GM23248 (cell line): ENCODE measurements at regions not wholly inside any gene's neighbourhood (a gene's known extent, or its start where the extent isn't known, plus 50 kb on each side); places are given as distances from the start of the nearest gene placed in this dataset.

ENCODE experiments used
- DNase-seq: peaks from one replicate; pipeline ENCODE4 v3.0.0-alpha.2; 2015
- H2AFZ ChIP-seq: fragments of 200-600 bp; sonication (generic); 2 replicates; pipeline ENCODE4 v1.6.1; 2016; ENCODE audit warnings: antibody characterized with exemption
- H3F3A ChIP-seq: fragments of 200-600 bp; sonication (generic); 2 replicates; pipeline ENCODE4 v1.6.1; 2016; ENCODE audit warnings: mild to moderate bottlenecking, antibody characterized with exemption, mixed run types; ENCODE audit not compliant: insufficient read depth
- H3K27ac ChIP-seq: fragments of 200-600 bp; sonication (generic); 2 replicates; pipeline ENCODE4 v1.5.1; 2016; ENCODE audit warnings: mild to moderate bottlenecking
- H3K27me3 ChIP-seq: fragments of 200-600 bp; sonication (generic); replicated peaks from 2 replicates; pipeline ENCODE4 v1.6.1; 2016; ENCODE audit warnings: mild to moderate bottlenecking; ENCODE audit not compliant: insufficient read depth
- H3K36me3 ChIP-seq: fragments of 200-600 bp; sonication (generic); 2 replicates; pipeline ENCODE4 v1.6.1; 2016; ENCODE audit warnings: low read depth, mild to moderate bottlenecking
- H3K4me1 ChIP-seq: fragments of 200-600 bp; sonication (generic); 2 replicates; pipeline ENCODE4 v1.6.1; 2016; ENCODE audit warnings: mild to moderate bottlenecking; ENCODE audit not compliant: insufficient read depth
- H3K4me2 ChIP-seq: fragments of 200-600 bp; sonication (generic); one replicate; pipeline ENCODE4 v1.6.1; 2016; ENCODE audit warnings: mild to moderate bottlenecking; ENCODE audit not compliant: unreplicated experiment
- H3K4me3 ChIP-seq: fragments of 200-600 bp; sonication (generic); 2 replicates; pipeline ENCODE4 v1.5.1; 2016; ENCODE audit warnings: mild to moderate bottlenecking
- H3K79me2 ChIP-seq: fragments of 200-600 bp; sonication (generic); 2 replicates; pipeline ENCODE4 v1.6.1; 2016; ENCODE audit warnings: mild to moderate bottlenecking; ENCODE audit not compliant: insufficient read depth
- H3K9ac ChIP-seq: fragments of 200-600 bp; sonication (generic); 2 replicates; pipeline ENCODE4 v1.6.1; 2016; ENCODE audit warnings: mild to moderate bottlenecking
- H3K9me2 ChIP-seq: fragments of 200-600 bp; sonication (generic); 2 replicates; pipeline ENCODE4 v1.6.1; 2016; ENCODE audit warnings: mixed run types, mild to moderate bottlenecking, moderate library complexity; ENCODE audit not compliant: insufficient read depth
- H3K9me3 ChIP-seq: fragments of 200-600 bp; sonication (generic); one replicate; pipeline ENCODE4 v1.6.1; 2017; ENCODE audit warnings: low read depth
- H4K20me1 ChIP-seq: fragments of 200-600 bp; sonication (generic); 2 replicates; pipeline ENCODE4 v1.6.0; 2016; ENCODE audit not compliant: insufficient read depth
- EZH2 ChIP-seq: fragments of 200-600 bp; sonication (generic); IDR thresholded peaks from 2 replicates; pipeline ENCODE4 v1.6.1; 2018; ENCODE audit warnings: antibody characterized with exemption, mild to moderate bottlenecking; ENCODE audit not compliant: insufficient read depth, poor library complexity, severe bottlenecking
- EZH2phosphoT487 ChIP-seq: fragments of 200-600 bp; sonication (generic); IDR thresholded peaks from 2 replicates; pipeline ENCODE4 v1.6.1; 2018; ENCODE audit warnings: antibody characterized with exemption, moderate library complexity, mild to moderate bottlenecking, low read depth; ENCODE audit not compliant: insufficient read depth
- WGBS, 2 experiments: methylation state at CpG; one replicate each; pipeline ENCODE4 v1.1.6; 2015 to 2017; ENCODE audit warnings: low lambda C conversion rate in 2 of 2, low coverage in 1 of 2; ENCODE audit errors: missing lambda C conversion rate in 2 of 2; 5-methylcytosine and 5-hydroxymethylcytosine counted together
- in situ Hi-C: fragments of 300-500 bp; cut with MboI; formaldehyde crosslinking; loops from 2 replicates; pipeline ENCODE4 v1.15.0; 2020

GRCh38 chr4:24405341-24405740 is 179.0 kb downstream of the DHX15 start:
- Histone ChIP-seq H3K9ac (no peak overlapping the region), H3K27ac (no peak overlapping the region), H3F3A (no peaks in the 10 kb centered on the region), H3K36me3 (no peaks in the 10 kb centered on the region), H3K79me2 (no peaks in the 10 kb centered on the region), H3K9me2 (no peaks in the 10 kb centered on the region), H3K4me3 (no peak overlapping the region), H3K4me1 (no peaks in the 10 kb centered on the region), H4K20me1 (no peaks in the 10 kb centered on the region), H3K4me2 (no peak overlapping the region), H3K27me3 (peaks cover 8% of the 10 kb centered on the region), H3K9me3 (no peaks in the 10 kb centered on the region), H2AFZ (no peak overlapping the region)
- DNase-seq: no peak
- in situ Hi-C loops: loop anchor here (25.0 kb wide), 1 partner anchor 1268 kb away; no protein-coding TSS in a partner anchor
- 40 to 51% methylated on average over 5 of the region's 5 CpGs for whole genome bisulfite sequencing, 2 experiments
- TF ChIP-seq EZH2phosphoT487: no peak
- no peak for TF ChIP-seq EZH2

GRCh38 chr4:24404281-24404680 is 180.1 kb downstream of the DHX15 start:
- peak; percentile 12 for DNase-seq
- Histone ChIP-seq H4K20me1 (no peaks in the 10 kb centered on the region), H3K27me3 (peaks cover 8% of the 10 kb centered on the region), H3K4me1 (no peaks in the 10 kb centered on the region), H3F3A (no peaks in the 10 kb centered on the region), H3K27ac (no peak overlapping the region), H3K4me2 (no peak overlapping the region), H3K4me3 (no peak overlapping the region), H2AFZ (no peak overlapping the region), H3K9me2 (no peaks in the 10 kb centered on the region), H3K79me2 (no peaks in the 10 kb centered on the region), H3K9me3 (no peaks in the 10 kb centered on the region), H3K9ac (no peak overlapping the region), H3K36me3 (no peaks in the 10 kb centered on the region)
- no peak for TF ChIP-seq EZH2phosphoT487
- TF ChIP-seq EZH2: no peak
- 38 to 53% methylated on average over 3 of the region's 3 CpGs for WGBS, 2 experiments
- in situ Hi-C loops: loop anchor here (25.0 kb wide), 1 partner anchor 1267 kb away; no protein-coding TSS in a partner anchor

GRCh38 chr4:24403265-24403664 is 181.1 kb downstream of the DHX15 start:
- H3F3A ChIP-seq: no peaks in the 10 kb centered on the region
- WGBS, 2 experiments: 60 to 66% methylated on average over 5 of the region's 5 CpGs
- no peaks in the 10 kb centered on the region for H3K4me1 ChIP-seq
- H3K9me2 ChIP-seq: no peaks in the 10 kb centered on the region
- no peaks in the 10 kb centered on the region for H4K20me1 ChIP-seq
- in situ Hi-C loops: loop anchor here (25.0 kb wide), 1 partner anchor 1266 kb away; no protein-coding TSS in a partner anchor
- no peaks in the 10 kb centered on the region for H3K79me2 ChIP-seq
- H3K4me2 ChIP-seq: no peak overlapping the region
- H3K36me3 ChIP-seq: no peaks in the 10 kb centered on the region
- H3K4me3 ChIP-seq: no peak overlapping the region
- no peak overlapping the region for H3K9ac ChIP-seq
- no peaks in the 10 kb centered on the region for H3K9me3 ChIP-seq
- H3K27ac ChIP-seq: no peak overlapping the region
- no peak for TF ChIP-seq EZH2
- no peak for TF ChIP-seq EZH2phosphoT487
- H2AFZ ChIP-seq: no peak overlapping the region
- peaks cover 8% of the 10 kb centered on the region for H3K27me3 ChIP-seq
- DNase-seq: no peak

- in situ Hi-C loops: loop anchor here (25.0 kb wide), 1 partner anchor 1263 kb away; no protein-coding TSS in a partner anchor
- no peak overlapping the region for H3K4me2 ChIP-seq
- H3K9ac ChIP-seq: no peak overlapping the region
- no peaks in the 10 kb centered on the region for H3K79me2 ChIP-seq
- no peaks in the 10 kb centered on the region for H3K9me3 ChIP-seq
- H3K36me3 ChIP-seq: no peaks in the 10 kb centered on the region
- no peak for DNase-seq
- no peak overlapping the region for H3K4me3 ChIP-seq
- 75 to 79% methylated on average over 3 of the region's 3 CpGs for WGBS, 2 experiments
- H3K27ac ChIP-seq: no peak overlapping the region
- peaks cover 8% of the 10 kb centered on the region for H3K27me3 ChIP-seq
- TF ChIP-seq EZH2phosphoT487 (no peak), EZH2 (no peak)
- no peak overlapping the region for H2AFZ ChIP-seq
- H3K4me1 ChIP-seq: no peaks in the 10 kb centered on the region
- H4K20me1 ChIP-seq: no peaks in the 10 kb centered on the region
- no peaks in the 10 kb centered on the region for H3F3A ChIP-seq
- H3K9me2 ChIP-seq: no peaks in the 10 kb centered on the region
These were observed 183.8 kb downstream of the DHX15 start for GRCh38 chr4:24400537-24400936.

- in situ Hi-C loops: no loop called here
- H4K20me1 ChIP-seq: no peaks in the 10 kb centered on the region
These were observed 187.4 kb downstream of the DHX15 start for GRCh38 chr4:24396988-24397387.

More at GRCh38 chr4:24396988-24397387, 187.4 kb downstream of the DHX15 start:
- Histone ChIP-seq H3K79me2 (no peaks in the 10 kb centered on the region), H3K9me3 (no peaks in the 10 kb centered on the region), H3K9me2 (no peaks in the 10 kb centered on the region), H3K4me1 (peaks cover 10% of the 10 kb centered on the region; the same call in 1 of the 2 replicates), H3K9ac (no peak overlapping the region), H3K27me3 (peaks cover 6% of the 10 kb centered on the region; the same call in 1 of the 2 replicates), H3F3A (no peaks in the 10 kb centered on the region), H3K4me2 (no peak overlapping the region), H3K4me3 (no peak overlapping the region), H3K27ac (no peak overlapping the region), H2AFZ (no peak overlapping the region), H3K36me3 (no peaks in the 10 kb centered on the region)
- TF ChIP-seq EZH2phosphoT487: no peak
- no peak for TF ChIP-seq EZH2
- WGBS, 2 experiments: 49 to 51% methylated on average over 4 of the region's 4 CpGs
- DNase-seq: no peak
